A549 (cell line): ENCODE measurements at regions not wholly inside any gene's neighbourhood (a gene's known extent, or its start where the extent isn't known, plus 50 kb on each side); places are given as distances from the start of the nearest gene placed in this dataset.

Experiments used
- ATAC-seq, 2 experiments: fragments of 200-7000 bp in 1 of 2; fragments of >200 bp in 1 of 2; cut with Nextera tagmentation in 1 of 2; cut with Tn5 transposase in 1 of 2; 3 replicates each; pipeline versions ENCODE4 v1.8.0 to v1.9.1; 2018 to 2020; ENCODE audit warnings: mild to moderate bottlenecking in 1 of 2, moderate library complexity in 1 of 2
- CTCF ChIA-PET: fragments of 300-600 bp; sonication (Branson Sonifier 250); formaldehyde crosslinking; extraction: SDS; loops from one replicate; lab custom pipeline; 2021; ENCODE audit warnings: antibody characterized with exemption, inconsistent platforms; lab: Yijun Ruan, JAX
- POLR2A ChIA-PET: fragments of 350-600 bp; formaldehyde crosslinking; extraction: SDS; loops from one replicate; lab custom pipeline; 2021; ENCODE audit warnings: antibody characterized with exemption, inconsistent platforms; lab: Yijun Ruan, JAX
- DNase-seq, 2 experiments: peaks; one replicate each; pipeline versions ENCODE4 v3.0.0 to v3.0.0-alpha.2; 2011 to 2016; ENCODE audit warnings: low read depth in 1 of 2, low spot score in 1 of 2
- FAIRE-seq: peaks from 2 replicates; lab custom pipeline; 2011; peaks lifted over from hg19 to GRCh38; lab: Jason Lieb, UNC
- H3K27ac ChIP-seq, 2 experiments: fragments of >200 bp; sonication (Bioruptor Twin); formaldehyde crosslinking; 3 replicates each; pipeline ENCODE4 v1.5.1; 2016 to 2017
- H3K4me1 ChIP-seq: fragments of >200 bp; sonication (Bioruptor Twin); formaldehyde crosslinking; 3 replicates; pipeline ENCODE4 v1.6.1; 2016
- H3K4me2 ChIP-seq: fragments of >200 bp; sonication (Bioruptor Twin); formaldehyde crosslinking; 3 replicates; pipeline ENCODE4 v1.6.1; 2016
- H3K4me3 ChIP-seq: fragments of >200 bp; sonication (Bioruptor Twin); formaldehyde crosslinking; 3 replicates; pipeline ENCODE4 v1.5.1; 2016
- H3K9me3 ChIP-seq: fragments of >200 bp; sonication (Bioruptor Twin); formaldehyde crosslinking; 3 replicates; pipeline ENCODE4 v1.6.1; 2016
- BCL3 ChIP-seq: fragments of >200 bp; sonication (Bioruptor Twin); formaldehyde crosslinking; IDR thresholded peaks from 3 replicates; pipeline ENCODE4 v1.6.1; 2016
- BHLHE40 ChIP-seq: IDR thresholded peaks from 2 replicates; pipeline ENCODE4 v1.6.1; 2012; ENCODE audit warnings: low read depth, low read length, inconsistent platforms
- CEBPB ChIP-seq, 2 experiments: fragments of >200 bp in 1 of 2; sonication (Bioruptor Twin) in 1 of 2; formaldehyde crosslinking in 1 of 2; IDR thresholded peaks; 2 replicates each; pipeline ENCODE4 v1.6.1; 2012 to 2016
- CHD2 ChIP-seq: fragments of 150-350 bp; IDR thresholded peaks from 2 replicates; pipeline ENCODE4 v1.6.1; 2014; ENCODE audit warnings: low read length; ENCODE audit not compliant: partially characterized antibody
- CTCF ChIP-seq: fragments of >200 bp; sonication (Bioruptor Twin); formaldehyde crosslinking; IDR thresholded peaks from 3 replicates; pipeline ENCODE4 v1.5.1; 2016
- EHF ChIP-seq: fragments of 250-450 bp; sonication (Bioruptor Pico); IDR thresholded peaks from 2 replicates; pipeline ENCODE4 v1.5.0; 2020; ENCODE audit warnings: mild to moderate bottlenecking
- EHMT2 ChIP-seq: fragments of 200-600 bp; sonication (generic); IDR thresholded peaks from 2 replicates; pipeline ENCODE4 v1.6.1; 2016; ENCODE audit warnings: antibody characterized with exemption, low read depth, mild to moderate bottlenecking, moderate library complexity
- EP300 ChIP-seq, 2 experiments: fragments of >200 bp; sonication (Bioruptor Twin); formaldehyde crosslinking; IDR thresholded peaks; 2 replicates in 1 of 2; 3 replicates in 1 of 2; pipeline ENCODE4 v1.6.1; 2016 to 2017
- ESRRA ChIP-seq: fragments of 150-350 bp; IDR thresholded peaks from 2 replicates; pipeline ENCODE4 v1.6.1; 2014; ENCODE audit warnings: mild to moderate bottlenecking, low read length, borderline replicate concordance
- FOSB ChIP-seq: fragments of 250-450 bp; sonication (Bioruptor Pico); IDR thresholded peaks from 2 replicates; pipeline ENCODE4 v1.5.0; 2020; ENCODE audit warnings: mild to moderate bottlenecking, moderate library complexity
- FOSL2 ChIP-seq, 2 experiments: fragments of 450-650 bp in 1 of 2; fragments of >200 bp in 1 of 2; sonication (Bioruptor Twin) in 1 of 2; formaldehyde crosslinking; IDR thresholded peaks; 2 replicates each; pipeline versions ENCODE4 v1.5.0 to v1.6.1; 2016 to 2020; ENCODE audit warnings: mild to moderate bottlenecking in 1 of 2, moderate library complexity in 1 of 2
- HEYL ChIP-seq: fragments of 250-450 bp; sonication (Bioruptor Pico); IDR thresholded peaks from 2 replicates; pipeline ENCODE4 v1.8.0; 2021; ENCODE audit warnings: mild to moderate bottlenecking, moderate library complexity
- HOXB13 ChIP-seq: fragments of 250-450 bp; sonication (Bioruptor Pico); IDR thresholded peaks from 2 replicates; pipeline ENCODE4 v1.5.0; 2020; ENCODE audit warnings: low read depth, mild to moderate bottlenecking, moderate library complexity
- JUNB ChIP-seq: fragments of >200 bp; sonication (Bioruptor Twin); formaldehyde crosslinking; IDR thresholded peaks from 2 replicates; pipeline ENCODE4 v1.6.1; 2016
- MAZ ChIP-seq: fragments of 150-350 bp; IDR thresholded peaks from 2 replicates; pipeline ENCODE4 v1.6.1; 2014; ENCODE audit warnings: antibody characterized with exemption, low read depth, low read length, borderline replicate concordance
- PHF8 ChIP-seq: fragments of 200-600 bp; sonication (generic); IDR thresholded peaks from 2 replicates; pipeline ENCODE4 v1.6.1; 2016; ENCODE audit warnings: low read depth, mild to moderate bottlenecking, antibody characterized with exemption, moderate library complexity, borderline replicate concordance
- RNF2 ChIP-seq: fragments of 200-600 bp; sonication (generic); IDR thresholded peaks from 2 replicates; pipeline ENCODE4 v1.6.1; 2016; ENCODE audit warnings: low read depth, mild to moderate bottlenecking, antibody characterized with exemption, moderate library complexity, borderline replicate concordance
- TFCP2L1 ChIP-seq: fragments of 250-450 bp; sonication (Bioruptor Pico); IDR thresholded peaks from 2 replicates; pipeline ENCODE4 v1.5.0; 2021; ENCODE audit warnings: mild to moderate bottlenecking
- USF2 ChIP-seq: fragments of 450-650 bp; IDR thresholded peaks from 2 replicates; pipeline ENCODE4 v1.6.1; 2014; ENCODE audit warnings: antibody characterized with exemption
- ZC3H11A ChIP-seq: fragments of 450-650 bp; IDR thresholded peaks from 2 replicates; pipeline ENCODE4 v1.6.1; 2014; ENCODE audit warnings: antibody characterized with exemption, mild to moderate bottlenecking
- WGBS: methylation state at CpG from one replicate; pipeline ENCODE4 v1.1.6; 2017; ENCODE audit errors: missing lambda C conversion rate; 5-methylcytosine and 5-hydroxymethylcytosine counted together

GRCh38 chr2:144713410-144713809 is 193.5 kb upstream of the ZEB2 start:
- CTCF ChIA-PET = no interaction called here

GRCh38 chr2:144712550-144712940 is 192.6 kb upstream of the ZEB2 start:
- FAIRE-seq (no peak), ATAC-seq (no peak), DNase-seq (no peak)
- ChIA-PET CTCF (interaction anchor here (0.6 kb wide), 1 partner anchor 30 kb away, joined by 3 read pairs; no protein-coding TSS in a partner anchor), POLR2A (no interaction called here)
- Histone ChIP-seq H3K4me1 (no peaks in the 10 kb centered on the region), H3K4me3 (no peak overlapping the region), H3K9me3 (no peaks in the 10 kb centered on the region), H3K4me2 (no peak overlapping the region), H3K27ac (no peak overlapping the region)
- 89% methylated on average over 1 of the region's 1 CpG for WGBS
- TF ChIP-seq FOSB (CRISPR knock-in tag) (no peak), RNF2 (no peak)
- TF ChIP-seq, all 56 proteins: peak for 0

More at GRCh38 chr2:144713410-144713809, 193.5 kb upstream of the ZEB2 start:
- Histone ChIP-seq H3K4me1 (no peaks in the 10 kb centered on the region), H3K27ac (no peak overlapping the region)
- TF ChIP-seq EHMT2 (no peak), CEBPB (IDR thresholded peaks at IDR 0.05) (no peak), TFCP2L1 (CRISPR knock-in tag) (no peak), USF2 (no peak), EHF (CRISPR knock-in tag) (no peak), JUNB (no peak), ESRRA (no peak), EP300 (IDR thresholded peaks at IDR 0.05) (no peak), PHF8 (no peak), HOXB13 (CRISPR knock-in tag) (no peak), BCL3 (no peak), MAZ (no peak), CHD2 (no peak), ZC3H11A (no peak), CTCF (no peak), BHLHE40 (no peak), HEYL (CRISPR knock-in tag) (no peak), FOSL2 (IDR thresholded peaks at IDR 0.05) (no peak), FOSL2 (CRISPR knock-in tag; IDR thresholded peaks at IDR 0.05) (no peak)
- TF ChIP-seq, all 56 proteins: peak for 0
- FAIRE-seq = no peak
- WGBS = 87% methylated on average over 1 of the region's 1 CpG
- no peak overlapping the region for H3K4me3 ChIP-seq
- no peak overlapping the region for H3K4me2 ChIP-seq
- ATAC-seq = no peak
- POLR2A ChIA-PET = no interaction called here
- peaks cover 7% of the 10 kb centered on the region; the same call in 2 of the 3 replicates for H3K9me3 ChIP-seq
- no peak for DNase-seq
